ENCODE measurements at regions not wholly inside any gene's neighbourhood (a gene's known extent, or its start where the extent isn't known, plus 50 kb on each side); places are given as distances from the start of the nearest gene placed in this dataset.

GRCh38 chr12:107475900-107476299 lies 209.7 kb upstream of the PWP1 start:
- Histone ChIP-seq H3K4me1 (ENCODE audit: control insufficient read depth in 5 of 5, insufficient read depth in 5 of 5, low read length in 5 of 5) (no peaks in the 10 kb centered on the region), H3K27ac (ENCODE audit: low read depth in 1 of 2, low read length in 1 of 2) (no peak overlapping the region), H3K4me3 (no peak overlapping the region), H3K36me3 (ENCODE audit: control insufficient read depth in 4 of 4, insufficient read depth in 4 of 4, low read length in 4 of 4) (no peaks in the 10 kb centered on the region), H3K27me3 (ENCODE audit: control insufficient read depth in 3 of 3, insufficient read depth in 3 of 3, low read length in 2 of 3) (no peaks in the 10 kb centered on the region), H3K9me3 (ENCODE audit: control insufficient read depth in 4 of 4, insufficient read depth in 3 of 4, low read length in 3 of 4) (no peaks in the 10 kb centered on the region), H3K9ac (ENCODE audit: insufficient read depth in 1 of 2, low read length in 2 of 2) (no peak overlapping the region)
- no peak for TF ChIP-seq CTCF (IDR thresholded peaks at IDR 0.05; ENCODE audit: control extremely low read depth, extremely low read depth)
- 51 to 62% methylated on average over 4 of the region's 4 CpGs for WGBS, 2 donors
- ATAC-seq (ENCODE audit: insufficient read depth, low FRiP score): no peak
- no peak for DNase-seq

DNA sequence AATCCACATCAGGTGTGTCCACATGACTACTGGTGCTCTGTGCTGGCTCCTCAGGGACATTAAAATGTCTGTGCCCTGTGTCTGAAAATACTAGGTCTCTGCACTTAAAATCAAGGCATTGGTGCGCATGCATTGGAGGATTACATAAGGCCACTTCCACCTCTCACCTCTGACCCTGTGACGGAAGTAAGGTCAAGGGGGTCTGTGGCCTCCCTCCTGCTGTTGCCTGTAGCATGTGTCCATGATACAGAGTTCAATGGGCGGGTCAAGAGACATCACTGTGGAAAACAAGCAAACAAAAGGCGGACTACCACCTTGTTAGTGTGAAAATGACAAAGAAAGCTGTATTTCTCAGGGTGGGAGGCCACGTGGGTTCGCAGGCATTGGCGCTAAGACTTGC lies 208.6 kb upstream of the PWP1 start:
- no peak overlapping the region for H3K9ac ChIP-seq (ENCODE audit: insufficient read depth in 1 of 2, low read length in 2 of 2)
- ATAC-seq (ENCODE audit: insufficient read depth, low FRiP score) (no peak), DNase-seq (no peak)
- no peaks in the 10 kb centered on the region for H3K27me3 ChIP-seq (ENCODE audit: control insufficient read depth in 3 of 3, insufficient read depth in 3 of 3, low read length in 2 of 3)
- no peaks in the 10 kb centered on the region for H3K9me3 ChIP-seq (ENCODE audit: control insufficient read depth in 4 of 4, insufficient read depth in 3 of 4, low read length in 3 of 4)
- WGBS, 2 donors: 92% methylated on average over 7 of the region's 7 CpGs
- H3K27ac ChIP-seq (ENCODE audit: low read depth in 1 of 2, low read length in 1 of 2): no peak overlapping the region
- H3K4me3 ChIP-seq: no peak overlapping the region
- H3K4me1 ChIP-seq (ENCODE audit: control insufficient read depth in 5 of 5, insufficient read depth in 5 of 5, low read length in 5 of 5): peaks cover 0 to 2% (median 0%) of the 10 kb centered on the region in 5 donors
- no peak for TF ChIP-seq CTCF (IDR thresholded peaks at IDR 0.05; ENCODE audit: control extremely low read depth, extremely low read depth)
- H3K36me3 ChIP-seq (ENCODE audit: control insufficient read depth in 4 of 4, insufficient read depth in 4 of 4, low read length in 4 of 4): no peaks in the 10 kb centered on the region

DNA sequence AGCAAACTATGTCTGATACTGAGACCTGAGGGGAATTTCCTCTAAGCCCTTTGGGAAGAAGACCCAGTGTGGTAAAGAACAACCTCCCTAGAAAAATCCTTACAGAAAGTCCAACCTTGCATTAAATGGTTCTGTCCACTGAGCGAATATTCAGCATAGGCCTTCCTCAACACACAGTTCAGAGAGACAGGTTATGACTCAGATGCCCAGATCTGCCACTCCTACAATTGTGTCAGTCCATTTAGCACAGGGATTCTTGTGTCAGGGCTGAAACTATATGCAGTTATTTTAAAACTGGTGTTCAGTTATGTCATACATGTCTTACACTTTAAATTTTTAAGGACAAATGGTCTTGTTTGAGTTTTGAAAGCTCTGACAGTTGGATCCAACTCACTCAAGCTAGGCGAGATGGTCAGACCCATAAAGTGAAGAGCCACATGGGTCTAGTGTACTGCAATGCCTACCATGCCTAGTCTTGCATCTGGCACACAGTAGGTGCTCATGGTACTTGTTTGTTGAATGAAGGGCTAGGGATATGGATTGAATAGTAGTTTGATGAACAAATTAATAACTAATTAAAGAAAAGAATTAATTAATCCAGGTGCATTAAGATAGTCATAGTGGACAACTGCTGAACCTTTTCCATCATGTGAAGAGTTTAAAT lies 207.5 kb upstream of the PWP1 start:
- Histone ChIP-seq H3K9ac (ENCODE audit: insufficient read depth in 1 of 2, low read length in 2 of 2) (no peak overlapping the region), H3K27ac (ENCODE audit: low read depth in 1 of 2, low read length in 1 of 2) (no peak overlapping the region), H3K4me3 (no peak overlapping the region), H3K36me3 (ENCODE audit: control insufficient read depth in 4 of 4, insufficient read depth in 4 of 4, low read length in 4 of 4) (no peaks in the 10 kb centered on the region), H3K9me3 (ENCODE audit: control insufficient read depth in 4 of 4, insufficient read depth in 3 of 4, low read length in 3 of 4) (no peaks in the 10 kb centered on the region), H3K27me3 (ENCODE audit: control insufficient read depth in 3 of 3, insufficient read depth in 3 of 3, low read length in 2 of 3) (no peaks in the 10 kb centered on the region), H3K4me1 (ENCODE audit: control insufficient read depth in 5 of 5, insufficient read depth in 5 of 5, low read length in 5 of 5) (peaks cover 0 to 2% (median 0%) of the 10 kb centered on the region in 5 donors)
- no peak for DNase-seq
- TF ChIP-seq CTCF (IDR thresholded peaks at IDR 0.05; ENCODE audit: control extremely low read depth, extremely low read depth): no peak
- 93 to 94% methylated on average over 2 of the region's 2 CpGs for WGBS, 2 donors
- no peak for ATAC-seq (ENCODE audit: insufficient read depth, low FRiP score)

DNA sequence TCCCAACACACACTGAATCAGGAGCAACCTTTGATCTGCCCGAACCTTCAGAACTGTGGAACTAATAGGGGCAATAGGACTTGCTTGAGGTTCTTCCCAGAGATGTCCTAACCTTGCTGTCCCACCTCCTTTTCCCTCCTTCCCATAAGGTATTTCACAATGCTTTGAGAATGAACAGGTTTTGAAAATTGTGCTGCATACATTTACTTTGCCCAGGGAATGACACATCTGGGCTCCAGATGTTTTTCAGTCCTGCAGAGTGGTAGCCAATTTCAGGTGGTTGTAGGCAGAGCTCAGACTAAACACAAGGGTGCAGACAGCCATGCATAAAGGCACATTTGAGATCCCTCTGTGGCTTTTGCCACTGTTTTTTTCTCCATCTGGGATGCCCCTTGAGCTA lies 206.7 kb upstream of the PWP1 start:
- H3K36me3 ChIP-seq (ENCODE audit: control insufficient read depth in 4 of 4, insufficient read depth in 4 of 4, low read length in 4 of 4): no peaks in the 10 kb centered on the region
- no peak overlapping the region for H3K9ac ChIP-seq (ENCODE audit: insufficient read depth in 1 of 2, low read length in 2 of 2)
- no peak overlapping the region for H3K4me3 ChIP-seq
- no peaks in the 10 kb centered on the region for H3K9me3 ChIP-seq (ENCODE audit: control insufficient read depth in 4 of 4, insufficient read depth in 3 of 4, low read length in 3 of 4)
- ATAC-seq (ENCODE audit: insufficient read depth, low FRiP score): no peak
- no peak for TF ChIP-seq CTCF (IDR thresholded peaks at IDR 0.05; ENCODE audit: control extremely low read depth, extremely low read depth)
- DNase-seq: no peak
- no peak overlapping the region for H3K27ac ChIP-seq (ENCODE audit: low read depth in 1 of 2, low read length in 1 of 2)
- no peaks in the 10 kb centered on the region for H3K27me3 ChIP-seq (ENCODE audit: control insufficient read depth in 3 of 3, insufficient read depth in 3 of 3, low read length in 2 of 3)
- H3K4me1 ChIP-seq (ENCODE audit: control insufficient read depth in 5 of 5, insufficient read depth in 5 of 5, low read length in 5 of 5): peaks cover 0 to 2% (median 0%) of the 10 kb centered on the region in 5 donors
- WGBS, 2 donors: 85 to 95% methylated on average over 1 of the region's 1 CpG

All from lung (tissue), 11 donors.